ENCODE measurements at regions not wholly inside any gene's neighbourhood (a gene's known extent, or its start where the extent isn't known, plus 50 kb on each side); places are given as distances from the start of the nearest gene placed in this dataset.

- TF ChIP-seq CTCF (IDR thresholded peaks at IDR 0.05) (no peak), EZH2 (IDR thresholded peaks at IDR 0.05) (no peak)
Observed at GRCh38 chr4:1492142-1492457, 85.9 kb upstream of the NKX1-1 start.

Data from neural progenitor cell (in vitro differentiated cells).